ENCODE measurements at regions not wholly inside any gene's neighbourhood (a gene's known extent, or its start where the extent isn't known, plus 50 kb on each side); places are given as distances from the start of the nearest gene placed in this dataset.

- intact Hi-C loops (cut with DNase I), result no loop called here
- Histone ChIP-seq H3K4me3 (no peak overlapping the region), H3K36me3 (replicated peaks in 1 of 2) (no peaks in the 10 kb centered on the region), H3K27ac (no peak overlapping the region), H3K4me1 (replicated peaks in 1 of 2) (no peaks in the 10 kb centered on the region), H3K27me3 (peaks cover 4% of the 10 kb centered on the region), H3K9me3 (replicated peaks in 1 of 3) (no peaks in the 10 kb centered on the region)
- DNase-seq, result no peak
- TF ChIP-seq POLR2A (IDR thresholded peaks at IDR 0.05) (no peak), CTCF (IDR thresholded peaks at IDR 0.05) (no peak)
- WGBS, 4 donors, result 46 to 78% (median 72%) methylated on average over 7 of the region's 7 CpGs
Measured at GRCh38 chrX:144494074-144494473, 610.2 kb downstream of the UBE2NL start.

- Histone ChIP-seq H3K36me3 (replicated peaks in 1 of 2) (no peaks in the 10 kb centered on the region), H3K27ac (no peak overlapping the region), H3K4me1 (replicated peaks in 1 of 2) (no peaks in the 10 kb centered on the region), H3K27me3 (no peaks in the 10 kb centered on the region), H3K9me3 (replicated peaks in 1 of 3) (no peaks in the 10 kb centered on the region), H3K4me3 (no peak overlapping the region)
- 70 to 76% (median 74%) methylated on average over 3 of the region's 3 CpGs for WGBS, 4 donors
- no peak for DNase-seq
- intact Hi-C loops (cut with DNase I), result no loop called here
- TF ChIP-seq POLR2A (IDR thresholded peaks at IDR 0.05) (no peak), CTCF (IDR thresholded peaks at IDR 0.05) (no peak)
Measured at GRCh38 chrX:144531877-144532276, 648.0 kb downstream of the UBE2NL start.

GRCh38 chrX:144566592-144566991 is 680.7 kb upstream of the SPANXN1 start:
- intact Hi-C loops (cut with DNase I), result no loop called here
- no peak for TF ChIP-seq CTCF (IDR thresholded peaks at IDR 0.05)
- no peak for TF ChIP-seq POLR2A (IDR thresholded peaks at IDR 0.05)
- 46 to 59% (median 49%) methylated on average over 7 of the region's 7 CpGs for WGBS, 4 donors
- H3K27me3 ChIP-seq, result no peaks in the 10 kb centered on the region
- no peak for DNase-seq
- no peaks in the 10 kb centered on the region for H3K9me3 ChIP-seq (replicated peaks in 1 of 3)
- no peaks in the 10 kb centered on the region for H3K36me3 ChIP-seq (replicated peaks in 1 of 2)
- H3K4me1 ChIP-seq (replicated peaks in 1 of 2), result no peaks in the 10 kb centered on the region
- no peak overlapping the region for H3K4me3 ChIP-seq
- H3K27ac ChIP-seq, result no peak overlapping the region

- H3K27ac ChIP-seq, result no peak overlapping the region
- H3K4me3 ChIP-seq, result no peak overlapping the region
- intact Hi-C loops (cut with DNase I), result no loop called here
- H3K27me3 ChIP-seq, result no peaks in the 10 kb centered on the region
- DNase-seq, result no peak
- H3K9me3 ChIP-seq (replicated peaks in 1 of 3), result no peaks in the 10 kb centered on the region
- no peak for TF ChIP-seq POLR2A (IDR thresholded peaks at IDR 0.05)
- TF ChIP-seq CTCF (IDR thresholded peaks at IDR 0.05), result no peak
- WGBS, 4 donors, result 57 to 80% (median 74%) methylated on average over 1 of the region's 1 CpG
- no peaks in the 10 kb centered on the region for H3K36me3 ChIP-seq (replicated peaks in 1 of 2)
- no peaks in the 10 kb centered on the region for H3K4me1 ChIP-seq (replicated peaks in 1 of 2)
Measured at GRCh38 chrX:144586756-144587155, 660.5 kb upstream of the SPANXN1 start.
